HFF-Myc (cell line): ENCODE measurements at regions not wholly inside any gene's neighbourhood (a gene's known extent, or its start where the extent isn't known, plus 50 kb on each side); places are given as distances from the start of the nearest gene placed in this dataset.

Experiments
- DNase-seq: peaks from one replicate; pipeline ENCODE4 v3.0.0-alpha.2; 2011; ENCODE audit warnings: low read depth; ENCODE audit errors: extremely low read depth
- H3K4me3 ChIP-seq: replicated peaks from 2 replicates; pipeline ENCODE4 v1.5.1; 2011; ENCODE audit warnings: low read depth, mild to moderate bottlenecking, control low read depth, low read length
- CTCF ChIP-seq: IDR thresholded peaks from 2 replicates; pipeline ENCODE4 v1.5.1; 2012; ENCODE audit warnings: mild to moderate bottlenecking, low read depth, low read length, control low read depth; ENCODE audit errors: missing control alignments

GRCh38 chr11:59263225-59263894, 50.6 kb upstream of the MPEG1 start:
- no peak for DNase-seq
- no peak overlapping the region for H3K4me3 ChIP-seq
- no peak for TF ChIP-seq CTCF
